OCI-LY3 (cell line): ENCODE measurements at regions not wholly inside any gene's neighbourhood (a gene's known extent, or its start where the extent isn't known, plus 50 kb on each side); places are given as distances from the start of the nearest gene placed in this dataset.

Experiments
- CTCF ChIP-seq: fragments of 200-600, 300-600 bp; sonication (generic); IDR thresholded peaks from 2 replicates; pipeline ENCODE4 v1.5.1; 2014; ENCODE audit warnings: antibody characterized with exemption, low read length, low read depth
- EZH2phosphoT487 ChIP-seq: fragments of 200-600 bp; shearing (Covaris generic); IDR thresholded peaks from 2 replicates; pipeline ENCODE4 v1.6.1; 2018; ENCODE audit warnings: antibody characterized with exemption, mixed run types, low read depth

- no peak for TF ChIP-seq CTCF
- no peak for TF ChIP-seq EZH2phosphoT487
Observed at GRCh38 chr5:158545949-158546530, 553.7 kb downstream of the EBF1 start.
